Tibial nerve (tissue), 4 donors: ENCODE measurements at regions not wholly inside any gene's neighbourhood (a gene's known extent, or its start where the extent isn't known, plus 50 kb on each side); places are given as distances from the start of the nearest gene placed in this dataset.
"Not testable (repeated sequence)": the region's sequence is repeated elsewhere in the genome, so short reads cannot be mapped to it uniquely, and the experiment has no call there.

ENCODE experiments used
- DNase-seq, 2 donors: peaks; one replicate each; pipeline ENCODE4 v3.0.0-alpha.2; 2019; ENCODE audit warnings: low spot score in 2 of 2
- H3K27ac ChIP-seq, 4 donors: fragments of 200-600 bp; sonication (generic) in 3 of 4; one replicate each; pipeline ENCODE4 v1.5.1; 2017 to 2019; ENCODE audit warnings: mild to moderate bottlenecking in 1 of 4
- H3K27me3 ChIP-seq, 2 donors: fragments of 200-600 bp; sonication (generic) in 1 of 2; one replicate each; pipeline versions ENCODE4 v1.5.1 to v1.6.0; 2017 to 2019
- H3K36me3 ChIP-seq, 3 donors: fragments of 200-600 bp; sonication (generic); one replicate each; pipeline ENCODE4 v1.5.1; 2018 to 2019
- H3K4me1 ChIP-seq, 4 donors: fragments of 200-600 bp; sonication (generic) in 3 of 4; one replicate each; pipeline ENCODE4 v1.5.1; 2017 to 2019
- H3K4me3 ChIP-seq, 4 donors: fragments of 200-600 bp; sonication (generic) in 3 of 4; one replicate each; pipeline ENCODE4 v1.5.1; 2017 to 2019; ENCODE audit warnings: mild to moderate bottlenecking in 1 of 4, moderate library complexity in 1 of 4
- H3K9me3 ChIP-seq, 4 donors: fragments of 200-600 bp; sonication (generic) in 3 of 4; one replicate each; pipeline ENCODE4 v1.5.1; 2017 to 2019
- EP300 ChIP-seq, 2 donors: sonication (generic); formaldehyde crosslinking; IDR thresholded peaks; one replicate each; pipeline ENCODE4 v1.6.1; 2017; ENCODE audit warnings: antibody characterized with exemption in 2 of 2, mild to moderate bottlenecking in 1 of 2
- POLR2A ChIP-seq, 2 donors: fragments of 450-650 bp; IDR thresholded peaks; one replicate each; pipeline ENCODE4 v1.6.1; 2017; ENCODE audit warnings: antibody characterized with exemption in 2 of 2, mild to moderate bottlenecking in 2 of 2, moderate library complexity in 2 of 2
- WGBS, 2 donors: methylation state at CpG; one replicate each; pipeline ENCODE4 v1.1.5; 2018; 5-methylcytosine and 5-hydroxymethylcytosine counted together
- TF ChIP-seq, protein P1 (sequence below), 5 experiments: fragments of 200-600 bp in 3 of 5; fragments of 450-650 bp in 2 of 5; sonication (generic) in 3 of 5; IDR thresholded peaks; one replicate each; pipeline ENCODE4 v1.5.1; 2016 to 2019; ENCODE audit warnings: antibody characterized with exemption in 5 of 5, mild to moderate bottlenecking in 3 of 5, moderate library complexity in 2 of 5

DNA sequence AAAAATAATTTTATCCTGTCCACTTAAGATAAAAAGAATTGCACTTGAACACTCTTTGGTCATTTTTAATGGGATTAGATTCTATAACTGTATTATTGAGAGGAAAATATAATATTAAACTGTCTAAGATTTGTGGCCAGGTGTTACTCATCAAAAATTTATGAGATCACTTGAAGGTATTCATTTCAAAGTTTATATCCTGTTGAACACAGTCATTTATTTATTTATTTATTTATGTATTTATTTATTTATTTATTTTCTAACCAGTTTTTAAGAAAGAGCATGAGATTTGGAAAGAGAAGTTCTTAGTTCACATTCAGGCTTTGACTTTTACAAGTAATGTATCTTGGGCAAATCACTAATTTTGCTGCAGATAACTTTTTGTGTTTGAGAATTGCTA, 692.7 kb downstream of the LTN1 start:
- Histone ChIP-seq H3K4me3 (no peak overlapping the region), H3K36me3 (no peaks in the 10 kb centered on the region), H3K4me1 (no peaks in the 10 kb centered on the region), H3K9me3 (no peaks in the 10 kb centered on the region), H3K27me3 (no peaks in the 10 kb centered on the region), H3K27ac (no peak overlapping the region)
- TF ChIP-seq, protein P1, sequence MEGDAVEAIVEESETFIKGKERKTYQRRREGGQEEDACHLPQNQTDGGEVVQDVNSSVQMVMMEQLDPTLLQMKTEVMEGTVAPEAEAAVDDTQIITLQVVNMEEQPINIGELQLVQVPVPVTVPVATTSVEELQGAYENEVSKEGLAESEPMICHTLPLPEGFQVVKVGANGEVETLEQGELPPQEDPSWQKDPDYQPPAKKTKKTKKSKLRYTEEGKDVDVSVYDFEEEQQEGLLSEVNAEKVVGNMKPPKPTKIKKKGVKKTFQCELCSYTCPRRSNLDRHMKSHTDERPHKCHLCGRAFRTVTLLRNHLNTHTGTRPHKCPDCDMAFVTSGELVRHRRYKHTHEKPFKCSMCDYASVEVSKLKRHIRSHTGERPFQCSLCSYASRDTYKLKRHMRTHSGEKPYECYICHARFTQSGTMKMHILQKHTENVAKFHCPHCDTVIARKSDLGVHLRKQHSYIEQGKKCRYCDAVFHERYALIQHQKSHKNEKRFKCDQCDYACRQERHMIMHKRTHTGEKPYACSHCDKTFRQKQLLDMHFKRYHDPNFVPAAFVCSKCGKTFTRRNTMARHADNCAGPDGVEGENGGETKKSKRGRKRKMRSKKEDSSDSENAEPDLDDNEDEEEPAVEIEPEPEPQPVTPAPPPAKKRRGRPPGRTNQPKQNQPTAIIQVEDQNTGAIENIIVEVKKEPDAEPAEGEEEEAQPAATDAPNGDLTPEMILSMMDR (IDR thresholded peaks at IDR 0.05), result no peak
- TF ChIP-seq POLR2A (IDR thresholded peaks at IDR 0.05), result no peak
- TF ChIP-seq EP300 (IDR thresholded peaks at IDR 0.05), result no peak
- no peak for DNase-seq

DNA sequence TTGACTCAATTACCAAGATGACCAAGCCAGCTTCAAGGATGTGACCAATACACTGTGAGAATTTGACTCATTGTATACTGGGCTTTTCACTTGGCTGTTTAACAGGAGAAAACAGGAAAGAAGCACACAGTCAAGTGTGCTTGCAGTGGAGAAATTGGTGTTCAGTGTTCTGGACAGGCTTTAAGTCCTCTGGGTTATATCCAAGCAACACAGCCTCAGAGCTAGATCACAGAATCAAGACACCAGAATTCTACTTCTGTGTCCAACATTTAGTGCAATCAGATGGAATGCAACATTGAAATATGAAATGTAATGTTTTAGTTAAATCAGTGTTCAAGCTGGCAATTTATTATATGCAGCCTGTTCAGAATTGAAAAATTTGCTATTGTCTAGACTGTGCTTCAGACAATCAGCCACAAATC, 694.4 kb downstream of the LTN1 start:
- no peaks in the 10 kb centered on the region for H3K27me3 ChIP-seq

DNA sequence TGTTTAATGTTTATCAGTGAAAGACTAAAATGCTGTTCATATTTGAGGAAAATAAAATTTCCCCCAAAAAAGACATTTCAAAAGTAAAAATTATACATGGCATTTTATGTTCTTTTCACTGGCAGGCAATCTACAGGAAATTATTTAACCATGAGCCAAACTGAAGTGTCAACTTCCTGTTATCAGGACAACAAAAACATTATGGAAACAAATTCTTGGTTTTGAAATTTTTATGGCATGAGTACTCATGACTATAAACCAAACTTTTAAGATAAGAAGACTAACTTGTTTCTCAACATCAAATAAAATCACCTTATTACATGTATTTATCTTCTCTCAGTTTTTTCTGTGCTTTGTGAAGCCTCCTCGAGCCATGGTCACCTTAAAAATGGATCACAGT, 698.6 kb downstream of the LTN1 start:
- no peaks in the 10 kb centered on the region for H3K36me3 ChIP-seq
- TF ChIP-seq EP300 (IDR thresholded peaks at IDR 0.05) (no peak), POLR2A (IDR thresholded peaks at IDR 0.05) (no peak)
- TF ChIP-seq, protein P1 (IDR thresholded peaks at IDR 0.05), result no peak
- peaks cover 0 to 13% (median 0%) of the 10 kb centered on the region in 4 donors for H3K9me3 ChIP-seq
- no peak overlapping the region for H3K27ac ChIP-seq
- H3K4me3 ChIP-seq, result no peak overlapping the region
- DNase-seq, result no peak
- H3K4me1 ChIP-seq, result no peaks in the 10 kb centered on the region
- WGBS, 2 donors, result 76 to 87% methylated on average over 1 of the region's 1 CpG
- no peaks in the 10 kb centered on the region for H3K27me3 ChIP-seq

More for the DNA sequence above, 694.4 kb downstream of the LTN1 start:
- DNase-seq, result no peak
- Histone ChIP-seq H3K36me3 (no peaks in the 10 kb centered on the region), H3K4me1 (no peaks in the 10 kb centered on the region), H3K4me3 (no peak overlapping the region), H3K9me3 (no peaks in the 10 kb centered on the region), H3K27ac (no peak overlapping the region)
- TF ChIP-seq POLR2A (IDR thresholded peaks at IDR 0.05) (no peak), EP300 (IDR thresholded peaks at IDR 0.05) (no peak)
- TF ChIP-seq, protein P1 (IDR thresholded peaks at IDR 0.05), result no peak

DNA sequence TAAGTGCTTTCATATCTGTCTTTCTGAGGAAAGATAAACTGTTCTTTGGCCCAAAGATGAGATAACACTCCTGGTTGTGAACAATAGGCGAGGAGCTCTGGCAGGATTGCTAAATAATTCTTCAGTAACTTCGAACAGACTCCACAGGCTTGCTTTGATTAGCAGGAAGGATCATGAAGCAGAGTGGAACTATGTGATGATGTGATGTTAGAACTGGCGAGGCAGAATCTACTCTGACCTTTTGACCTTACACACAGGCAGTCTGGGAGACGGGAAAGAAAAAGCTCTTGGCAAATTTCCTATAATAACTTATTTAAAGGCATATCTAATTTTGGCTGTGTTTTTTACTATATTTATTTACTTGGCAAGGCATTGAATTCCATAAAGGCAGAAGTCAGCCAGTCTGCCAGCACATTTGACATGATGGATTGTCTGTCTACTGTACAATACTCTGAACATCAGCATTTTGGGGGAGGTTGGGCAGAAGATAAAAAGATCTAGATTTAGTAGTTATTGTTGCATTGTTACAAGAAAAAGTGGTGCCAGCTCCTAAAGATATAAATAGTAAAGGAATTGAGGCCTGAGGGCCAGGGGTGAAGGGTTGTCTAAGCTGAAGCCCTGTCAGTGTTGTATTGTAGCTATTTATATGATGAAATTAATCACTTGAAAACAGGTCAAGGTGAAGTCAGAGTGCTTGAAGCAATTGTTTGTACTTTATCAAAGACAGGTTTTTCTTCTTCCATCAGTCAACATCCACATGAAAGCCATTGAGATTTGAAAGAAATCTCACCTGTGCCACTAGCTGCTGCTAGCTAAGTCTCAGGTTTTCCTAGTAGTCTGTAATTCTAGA, 708.8 kb downstream of the LTN1 start:
- no peak for DNase-seq
- H3K4me1 ChIP-seq, result peaks cover 0 to 13% (median 0%) of the 10 kb centered on the region in 4 donors
- no peaks in the 10 kb centered on the region for H3K36me3 ChIP-seq
- no peak overlapping the region for H3K4me3 ChIP-seq
- H3K27me3 ChIP-seq, result no peaks in the 10 kb centered on the region
- H3K27ac ChIP-seq, result no peak overlapping the region
- peaks cover 0 to 2% (median 0%) of the 10 kb centered on the region in 4 donors for H3K9me3 ChIP-seq
- TF ChIP-seq, protein P1 (IDR thresholded peaks at IDR 0.05), result no peak
- no peak for TF ChIP-seq POLR2A (IDR thresholded peaks at IDR 0.05)
- TF ChIP-seq EP300 (IDR thresholded peaks at IDR 0.05), result no peak
- 10 to 12% methylated on average over 4 of the region's 4 CpGs for WGBS, 2 donors

DNA sequence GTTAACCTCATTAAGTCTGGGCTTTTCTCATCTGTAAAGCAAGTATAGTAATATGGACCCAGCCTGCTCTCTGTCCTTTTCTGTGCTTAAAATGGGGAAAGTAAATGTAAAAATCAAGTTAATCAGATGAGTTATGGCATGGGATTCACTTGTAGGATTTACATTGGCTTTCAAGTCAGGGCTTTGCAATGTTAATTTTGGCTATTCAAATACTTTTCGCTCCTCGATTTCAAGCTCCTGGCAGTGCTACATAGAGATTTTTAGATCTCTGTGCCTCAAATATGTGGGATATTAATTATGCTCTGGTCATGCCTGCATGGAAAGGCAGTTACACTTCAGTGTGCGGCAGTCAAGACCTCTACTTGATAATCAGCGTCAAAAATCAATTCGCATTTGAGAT, 709.8 kb downstream of the LTN1 start:
- Histone ChIP-seq H3K4me1 (peaks cover 0 to 13% (median 0%) of the 10 kb centered on the region in 4 donors), H3K4me3 (no peak overlapping the region), H3K9me3 (no peaks in the 10 kb centered on the region), H3K27ac (no peak overlapping the region), H3K27me3 (no peaks in the 10 kb centered on the region), H3K36me3 (no peaks in the 10 kb centered on the region)
- TF ChIP-seq EP300 (IDR thresholded peaks at IDR 0.05) (no peak), POLR2A (IDR thresholded peaks at IDR 0.05) (no peak)
- TF ChIP-seq, protein P1 (IDR thresholded peaks at IDR 0.05), result no peak
- no peak for DNase-seq
- WGBS, 2 donors, result 71 to 74% methylated on average over 5 of the region's 5 CpGs

DNA sequence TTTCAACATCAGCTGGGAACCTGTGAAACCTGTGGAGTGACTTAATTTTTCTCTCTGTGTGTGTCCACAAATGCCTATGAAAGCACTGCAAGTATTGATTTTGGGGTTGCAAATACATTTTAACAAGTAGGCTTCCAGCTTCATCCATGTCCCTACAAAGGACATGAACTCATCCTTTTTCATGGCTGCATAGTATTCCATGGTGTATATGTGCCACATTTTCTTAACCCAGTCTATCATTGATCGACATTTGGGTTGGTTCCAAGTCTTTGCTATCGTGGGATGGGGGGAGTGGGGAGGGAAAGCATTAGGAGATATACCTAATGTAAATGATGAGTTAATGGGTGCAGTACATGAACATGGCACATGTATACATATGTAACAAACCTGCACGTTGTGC, 711.3 kb downstream of the LTN1 start:
- DNase-seq, H3K27me3 ChIP-seq, H3K4me3 ChIP-seq, H3K9me3 ChIP-seq, H3K36me3 ChIP-seq, H3K27ac ChIP-seq: not testable (repeated sequence)
- 79 to 88% methylated on average over 3 of the region's 3 CpGs for WGBS, 2 donors
- H3K4me1 ChIP-seq, result peaks cover 0 to 13% (median 0%) of the 10 kb centered on the region in 4 donors
